AG09319 (cell line): ENCODE measurements at regions not wholly inside any gene's neighbourhood (a gene's known extent, or its start where the extent isn't known, plus 50 kb on each side); places are given as distances from the start of the nearest gene placed in this dataset.

Source experiments
- DNase-seq: peaks from one replicate; pipeline ENCODE4 v3.0.0-alpha.2; 2010; ENCODE audit warnings: low read depth; ENCODE audit errors: extremely low read depth
- CTCF ChIP-seq: IDR thresholded peaks from 2 replicates; pipeline ENCODE4 v1.5.1; 2011; ENCODE audit warnings: low read depth, mild to moderate bottlenecking, inconsistent platforms, low read length, moderate library complexity

GRCh38 chr2:66202586-66202985, 232.3 kb upstream of the MEIS1 start:
- no peak for DNase-seq
- no peak for TF ChIP-seq CTCF

- DNase-seq, result no peak
- no peak for TF ChIP-seq CTCF
Observed at GRCh38 chr2:66201242-66201641, 233.7 kb upstream of the MEIS1 start.

- no peak for TF ChIP-seq CTCF
- no peak for DNase-seq
Observed at GRCh38 chr2:66198873-66199272, 236.1 kb upstream of the MEIS1 start.

- TF ChIP-seq CTCF, result no peak
- DNase-seq, result no peak
Observed at GRCh38 chr2:66192888-66193287, 242.0 kb upstream of the MEIS1 start.

- TF ChIP-seq CTCF, result no peak
- no peak for DNase-seq
Observed at GRCh38 chr2:66191311-66191710, 243.6 kb upstream of the MEIS1 start.

- TF ChIP-seq CTCF, result no peak
Observed at GRCh38 chr2:66189553-66189952, 245.4 kb upstream of the MEIS1 start.

GRCh38 chr2:66186537-66186936, 248.4 kb upstream of the MEIS1 start:
- no peak for TF ChIP-seq CTCF
- no peak for DNase-seq

More at GRCh38 chr2:66189553-66189952, 245.4 kb upstream of the MEIS1 start:
- no peak for DNase-seq
